ENCODE measurements at regions not wholly inside any gene's neighbourhood (a gene's known extent, or its start where the extent isn't known, plus 50 kb on each side); places are given as distances from the start of the nearest gene placed in this dataset.

DNA sequence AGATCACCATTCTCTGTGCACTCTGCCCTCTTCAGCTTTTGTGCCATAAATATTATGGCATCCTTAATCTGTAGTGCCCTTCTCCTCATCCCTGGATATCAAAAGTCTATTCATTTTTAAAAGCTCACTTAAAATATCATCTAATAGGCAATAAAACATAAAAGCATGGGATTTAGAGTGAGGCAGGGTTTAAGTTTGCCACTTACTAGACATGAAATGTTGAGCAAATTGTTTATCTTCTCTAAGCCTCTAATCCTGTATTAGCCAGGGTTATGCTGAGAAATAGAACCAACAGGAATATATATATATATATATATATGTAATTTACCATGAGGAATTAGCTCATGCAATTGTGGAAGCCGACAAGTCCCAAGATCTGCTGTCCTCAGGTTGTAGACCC, 472.4 kb upstream of the HS3ST1 start (continued):
- TF ChIP-seq, protein P1, sequence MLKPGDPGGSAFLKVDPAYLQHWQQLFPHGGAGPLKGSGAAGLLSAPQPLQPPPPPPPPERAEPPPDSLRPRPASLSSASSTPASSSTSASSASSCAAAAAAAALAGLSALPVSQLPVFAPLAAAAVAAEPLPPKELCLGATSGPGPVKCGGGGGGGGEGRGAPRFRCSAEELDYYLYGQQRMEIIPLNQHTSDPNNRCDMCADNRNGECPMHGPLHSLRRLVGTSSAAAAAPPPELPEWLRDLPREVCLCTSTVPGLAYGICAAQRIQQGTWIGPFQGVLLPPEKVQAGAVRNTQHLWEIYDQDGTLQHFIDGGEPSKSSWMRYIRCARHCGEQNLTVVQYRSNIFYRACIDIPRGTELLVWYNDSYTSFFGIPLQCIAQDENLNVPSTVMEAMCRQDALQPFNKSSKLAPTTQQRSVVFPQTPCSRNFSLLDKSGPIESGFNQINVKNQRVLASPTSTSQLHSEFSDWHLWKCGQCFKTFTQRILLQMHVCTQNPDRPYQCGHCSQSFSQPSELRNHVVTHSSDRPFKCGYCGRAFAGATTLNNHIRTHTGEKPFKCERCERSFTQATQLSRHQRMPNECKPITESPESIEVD (tag by site-specific recombination; IDR thresholded peaks at IDR 0.05): no peak
- TF ChIP-seq ZNF366 (tag by site-specific recombination; conservative IDR thresholded peaks at IDR 0.05): no peak

DNA sequence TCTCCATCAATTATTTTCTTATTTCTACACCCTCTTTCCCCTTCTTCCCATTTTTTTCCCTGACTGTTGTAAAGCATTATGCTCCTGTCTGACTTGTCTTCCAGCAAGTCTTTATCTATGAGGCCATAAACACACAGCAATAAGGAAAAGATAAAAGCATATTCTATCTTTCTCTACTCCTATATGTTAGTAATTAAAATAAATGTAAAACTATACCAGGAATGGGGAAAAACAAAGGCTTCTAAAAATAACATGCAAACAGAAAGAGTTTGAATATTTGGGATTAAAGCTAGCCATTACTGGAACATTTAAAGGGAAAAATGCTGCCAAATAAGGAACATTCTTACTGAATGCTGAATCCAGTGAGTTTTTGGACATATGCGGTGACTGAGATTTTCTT, 471.7 kb upstream of the HS3ST1 start:
- H3K36me3 ChIP-seq (ENCODE audit: control insufficient read depth in 2 of 2, insufficient read depth in 1 of 2, low read length in 2 of 2): no peaks in the 10 kb centered on the region
- no peak overlapping the region for H3K4me3 ChIP-seq (ENCODE audit: low read depth, low read length)
- ChIA-PET CTCF (no interaction called here), POLR2A (no interaction called here)
- no peak overlapping the region for H3K27ac ChIP-seq (ENCODE audit: extremely low read depth, low read depth, low read length)
- no peak for TF ChIP-seq MYNN (tag by site-specific recombination; IDR thresholded peaks at IDR 0.05; ENCODE audit: borderline replicate concordance)
- no peak for TF ChIP-seq GLIS1 (tag by site-specific recombination; IDR thresholded peaks at IDR 0.05)
- TF ChIP-seq, protein P2, sequence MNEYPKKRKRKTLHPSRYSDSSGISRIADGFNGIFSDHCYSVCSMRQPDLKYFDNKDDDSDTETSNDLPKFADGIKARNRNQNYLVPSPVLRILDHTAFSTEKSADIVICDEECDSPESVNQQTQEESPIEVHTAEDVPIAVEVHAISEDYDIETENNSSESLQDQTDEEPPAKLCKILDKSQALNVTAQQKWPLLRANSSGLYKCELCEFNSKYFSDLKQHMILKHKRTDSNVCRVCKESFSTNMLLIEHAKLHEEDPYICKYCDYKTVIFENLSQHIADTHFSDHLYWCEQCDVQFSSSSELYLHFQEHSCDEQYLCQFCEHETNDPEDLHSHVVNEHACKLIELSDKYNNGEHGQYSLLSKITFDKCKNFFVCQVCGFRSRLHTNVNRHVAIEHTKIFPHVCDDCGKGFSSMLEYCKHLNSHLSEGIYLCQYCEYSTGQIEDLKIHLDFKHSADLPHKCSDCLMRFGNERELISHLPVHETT (tag by site-specific recombination; IDR thresholded peaks at IDR 0.05): no peak
- TF ChIP-seq ZBTB21 (tag by site-specific recombination; IDR thresholded peaks at IDR 0.05): no peak
- TF ChIP-seq, protein P3, sequence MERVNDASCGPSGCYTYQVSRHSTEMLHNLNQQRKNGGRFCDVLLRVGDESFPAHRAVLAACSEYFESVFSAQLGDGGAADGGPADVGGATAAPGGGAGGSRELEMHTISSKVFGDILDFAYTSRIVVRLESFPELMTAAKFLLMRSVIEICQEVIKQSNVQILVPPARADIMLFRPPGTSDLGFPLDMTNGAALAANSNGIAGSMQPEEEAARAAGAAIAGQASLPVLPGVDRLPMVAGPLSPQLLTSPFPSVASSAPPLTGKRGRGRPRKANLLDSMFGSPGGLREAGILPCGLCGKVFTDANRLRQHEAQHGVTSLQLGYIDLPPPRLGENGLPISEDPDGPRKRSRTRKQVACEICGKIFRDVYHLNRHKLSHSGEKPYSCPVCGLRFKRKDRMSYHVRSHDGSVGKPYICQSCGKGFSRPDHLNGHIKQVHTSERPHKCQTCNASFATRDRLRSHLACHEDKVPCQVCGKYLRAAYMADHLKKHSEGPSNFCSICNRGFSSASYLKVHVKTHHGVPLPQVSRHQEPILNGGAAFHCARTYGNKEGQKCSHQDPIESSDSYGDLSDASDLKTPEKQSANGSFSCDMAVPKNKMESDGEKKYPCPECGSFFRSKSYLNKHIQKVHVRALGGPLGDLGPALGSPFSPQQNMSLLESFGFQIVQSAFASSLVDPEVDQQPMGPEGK (tag by site-specific recombination; IDR thresholded peaks at IDR 0.05): no peak
- no peak for TF ChIP-seq ZNF660 (tag by site-specific recombination; IDR thresholded peaks at IDR 0.05)
- TF ChIP-seq ZNF76 (tag by site-specific recombination; IDR thresholded peaks at IDR 0.05; ENCODE audit: borderline replicate concordance, low read depth): no peak
- no peak for TF ChIP-seq ZNF600 (tag by site-specific recombination; IDR thresholded peaks at IDR 0.05)
- no peak for TF ChIP-seq ZNF140 (tag by site-specific recombination; IDR thresholded peaks at IDR 0.05)
- TF ChIP-seq ZNF391 (tag by site-specific recombination; IDR thresholded peaks at IDR 0.05; ENCODE audit: borderline replicate concordance, low read depth): no peak
- TF ChIP-seq ZFP69B (tag by site-specific recombination; IDR thresholded peaks at IDR 0.05): no peak
- TF ChIP-seq ZNF792 (tag by site-specific recombination; IDR thresholded peaks at IDR 0.05): no peak
- no peak for TF ChIP-seq ZNF433 (tag by site-specific recombination; IDR thresholded peaks at IDR 0.05; ENCODE audit: low read depth)
- TF ChIP-seq ZNF19 (tag by site-specific recombination; IDR thresholded peaks at IDR 0.05; ENCODE audit: low read depth): no peak
- TF ChIP-seq MZF1 (tag by site-specific recombination; IDR thresholded peaks at IDR 0.05; ENCODE audit: borderline replicate concordance): no peak
- TF ChIP-seq, protein P4, sequence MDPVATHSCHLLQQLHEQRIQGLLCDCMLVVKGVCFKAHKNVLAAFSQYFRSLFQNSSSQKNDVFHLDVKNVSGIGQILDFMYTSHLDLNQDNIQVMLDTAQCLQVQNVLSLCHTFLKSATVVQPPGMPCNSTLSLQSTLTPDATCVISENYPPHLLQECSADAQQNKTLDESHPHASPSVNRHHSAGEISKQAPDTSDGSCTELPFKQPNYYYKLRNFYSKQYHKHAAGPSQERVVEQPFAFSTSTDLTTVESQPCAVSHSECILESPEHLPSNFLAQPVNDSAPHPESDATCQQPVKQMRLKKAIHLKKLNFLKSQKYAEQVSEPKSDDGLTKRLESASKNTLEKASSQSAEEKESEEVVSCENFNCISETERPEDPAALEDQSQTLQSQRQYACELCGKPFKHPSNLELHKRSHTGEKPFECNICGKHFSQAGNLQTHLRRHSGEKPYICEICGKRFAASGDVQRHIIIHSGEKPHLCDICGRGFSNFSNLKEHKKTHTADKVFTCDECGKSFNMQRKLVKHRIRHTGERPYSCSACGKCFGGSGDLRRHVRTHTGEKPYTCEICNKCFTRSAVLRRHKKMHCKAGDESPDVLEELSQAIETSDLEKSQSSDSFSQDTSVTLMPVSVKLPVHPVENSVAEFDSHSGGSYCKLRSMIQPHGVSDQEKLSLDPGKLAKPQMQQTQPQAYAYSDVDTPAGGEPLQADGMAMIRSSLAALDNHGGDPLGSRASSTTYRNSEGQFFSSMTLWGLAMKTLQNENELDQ (tag by site-specific recombination; IDR thresholded peaks at IDR 0.05; ENCODE audit: low read depth): no peak
- TF ChIP-seq ZNF629 (tag by site-specific recombination; IDR thresholded peaks at IDR 0.05): no peak
- no peak for TF ChIP-seq ZNF621 (tag by site-specific recombination; IDR thresholded peaks at IDR 0.05)
- no peak for TF ChIP-seq ZNF302 (tag by site-specific recombination; IDR thresholded peaks at IDR 0.05; ENCODE audit: low read depth)
- TF ChIP-seq, protein P5, sequence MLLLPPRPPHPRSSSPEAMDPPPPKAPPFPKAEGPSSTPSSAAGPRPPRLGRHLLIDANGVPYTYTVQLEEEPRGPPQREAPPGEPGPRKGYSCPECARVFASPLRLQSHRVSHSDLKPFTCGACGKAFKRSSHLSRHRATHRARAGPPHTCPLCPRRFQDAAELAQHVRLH (tag by site-specific recombination; IDR thresholded peaks at IDR 0.05): no peak
- no peaks in the 10 kb centered on the region for H3K4me1 ChIP-seq (ENCODE audit: control insufficient read depth, insufficient read depth, low read length)
- no peaks in the 10 kb centered on the region for H3K9me3 ChIP-seq (ENCODE audit: control insufficient read depth, insufficient read depth, low read depth, low read length)
